Keratinocyte (primary cell): ENCODE measurements at regions not wholly inside any gene's neighbourhood (a gene's known extent, or its start where the extent isn't known, plus 50 kb on each side); places are given as distances from the start of the nearest gene placed in this dataset.

Experiments used
- CTCF ChIP-seq, 3 experiments: IDR thresholded peaks in 1 of 3; conservative IDR thresholded peaks in 1 of 3; optimal IDR thresholded peaks in 1 of 3; 2 replicates in 2 of 3; 3 replicates in 1 of 3; pipeline versions ENCODE3 to v1.5.1; 2011; ENCODE audit warnings: low read length in 3 of 3, mild to moderate bottlenecking in 3 of 3, moderate library complexity in 2 of 3, control low read depth in 1 of 3, inconsistent platforms in 1 of 3; ENCODE audit not compliant: insufficient read depth in 2 of 3; ENCODE audit errors: extremely low read depth in 1 of 3
- EZH2 ChIP-seq: IDR thresholded peaks from one replicate; pipeline ENCODE4 v1.6.1; 2012; ENCODE audit warnings: inconsistent platforms, mild to moderate bottlenecking, low read length, moderate library complexity

GRCh38 chr5:85500869-85501268, 1116.2 kb upstream of the EDIL3 start:
- TF ChIP-seq CTCF (optimal IDR thresholded peaks at IDR 0.05 in 1 of 3, IDR thresholded peaks at IDR 0.05 in 1 of 3, conservative IDR thresholded peaks at IDR 0.05 in 1 of 3; ENCODE audit: extremely low read depth in 1 of 3, insufficient read depth in 2 of 3, low read length in 3 of 3) (no peak), EZH2 (no peak)
